Retinal pigment epithelial cell (primary cell): ENCODE measurements at regions not wholly inside any gene's neighbourhood (a gene's known extent, or its start where the extent isn't known, plus 50 kb on each side); places are given as distances from the start of the nearest gene placed in this dataset.

Source experiments
- DNase-seq: peaks from one replicate; pipeline ENCODE4 v3.0.0-alpha.2; 2010; ENCODE audit warnings: low read depth
- H3K4me3 ChIP-seq: 2 replicates; pipeline ENCODE4 v1.5.1; 2011; ENCODE audit warnings: mild to moderate bottlenecking, low read length, control low read depth, moderate library complexity
- TF ChIP-seq, protein P1 (sequence below): conservative IDR thresholded peaks from 2 replicates; pipeline ENCODE4 v1.5.1; 2011; ENCODE audit warnings: low read depth, low read length, control low read depth, inconsistent platforms

GRCh38 chr17:33583518-33584417, 290.7 kb upstream of the ASIC2 start:
- no peak for DNase-seq
- TF ChIP-seq, protein P1, sequence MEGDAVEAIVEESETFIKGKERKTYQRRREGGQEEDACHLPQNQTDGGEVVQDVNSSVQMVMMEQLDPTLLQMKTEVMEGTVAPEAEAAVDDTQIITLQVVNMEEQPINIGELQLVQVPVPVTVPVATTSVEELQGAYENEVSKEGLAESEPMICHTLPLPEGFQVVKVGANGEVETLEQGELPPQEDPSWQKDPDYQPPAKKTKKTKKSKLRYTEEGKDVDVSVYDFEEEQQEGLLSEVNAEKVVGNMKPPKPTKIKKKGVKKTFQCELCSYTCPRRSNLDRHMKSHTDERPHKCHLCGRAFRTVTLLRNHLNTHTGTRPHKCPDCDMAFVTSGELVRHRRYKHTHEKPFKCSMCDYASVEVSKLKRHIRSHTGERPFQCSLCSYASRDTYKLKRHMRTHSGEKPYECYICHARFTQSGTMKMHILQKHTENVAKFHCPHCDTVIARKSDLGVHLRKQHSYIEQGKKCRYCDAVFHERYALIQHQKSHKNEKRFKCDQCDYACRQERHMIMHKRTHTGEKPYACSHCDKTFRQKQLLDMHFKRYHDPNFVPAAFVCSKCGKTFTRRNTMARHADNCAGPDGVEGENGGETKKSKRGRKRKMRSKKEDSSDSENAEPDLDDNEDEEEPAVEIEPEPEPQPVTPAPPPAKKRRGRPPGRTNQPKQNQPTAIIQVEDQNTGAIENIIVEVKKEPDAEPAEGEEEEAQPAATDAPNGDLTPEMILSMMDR: no peak
- H3K4me3 ChIP-seq: no peak overlapping the region

DNA sequence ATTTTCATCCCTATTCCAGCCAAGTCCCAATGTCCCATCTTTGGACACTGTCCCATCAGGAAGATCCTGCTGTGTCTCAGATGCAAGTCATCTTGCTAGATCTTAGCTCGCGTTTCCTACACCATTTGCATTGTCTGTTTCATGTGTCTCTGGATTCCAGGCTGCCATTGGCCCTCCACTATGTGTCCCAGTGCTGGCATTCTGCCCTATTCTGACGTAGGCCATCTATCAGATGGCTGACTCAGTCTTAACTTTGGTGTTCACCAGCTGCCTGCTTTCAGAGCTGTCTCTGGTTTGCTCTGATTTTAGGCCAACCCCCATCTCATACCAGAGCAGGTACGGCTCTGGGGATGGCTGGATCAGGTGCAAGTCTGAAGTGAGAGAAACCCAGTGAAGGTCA, 300.9 kb upstream of the ASIC2 start:
- no peak for DNase-seq
- no peak overlapping the region for H3K4me3 ChIP-seq

GRCh38 chr17:33595828-33596227, 302.7 kb upstream of the ASIC2 start:
- DNase-seq: peak; percentile 15
- TF ChIP-seq, protein P1: no peak
- no peak overlapping the region for H3K4me3 ChIP-seq

More for the DNA sequence above, 300.9 kb upstream of the ASIC2 start:
- TF ChIP-seq, protein P1: no peak

DNA sequence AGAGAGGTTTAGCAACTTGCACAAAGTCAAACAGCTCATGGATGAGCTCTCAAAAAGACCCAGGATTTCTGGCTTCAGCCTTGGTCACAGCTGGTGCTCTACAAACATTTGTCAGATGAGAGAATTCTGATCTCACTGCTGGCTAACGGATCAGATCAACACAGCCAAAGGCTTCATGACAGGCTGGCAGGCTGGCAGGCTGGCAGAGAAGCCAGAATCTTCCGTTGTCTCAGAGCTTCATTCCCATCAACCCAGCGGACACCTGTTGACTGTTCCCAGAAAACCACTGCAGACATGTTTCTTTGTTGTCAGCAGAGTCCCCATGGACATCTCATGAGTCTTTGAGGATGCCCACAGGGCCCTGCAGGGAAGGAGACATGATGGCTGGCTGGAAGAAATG, 303.8 kb upstream of the ASIC2 start:
- no peak for DNase-seq
- H3K4me3 ChIP-seq: no peak overlapping the region

DNA sequence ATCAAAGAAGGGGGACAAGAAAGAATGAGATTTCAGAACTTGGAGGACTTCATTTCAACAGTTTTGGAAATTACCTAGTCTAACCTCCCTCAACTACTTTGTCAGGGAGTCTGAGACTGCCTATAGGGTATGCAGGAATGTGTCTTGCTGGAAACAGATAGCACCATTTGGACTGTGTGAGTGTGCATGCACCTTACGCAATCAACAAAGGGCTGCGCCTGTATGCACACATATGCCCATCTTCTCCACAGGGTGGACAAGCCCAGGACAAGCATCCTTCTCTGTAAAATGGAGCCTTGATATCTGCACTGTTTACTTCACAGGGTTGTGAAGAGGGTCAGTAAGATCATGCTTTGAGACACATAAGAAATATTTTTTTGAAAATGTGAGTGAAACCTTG, 305.7 kb upstream of the ASIC2 start:
- DNase-seq: no peak
- TF ChIP-seq, protein P1: no peak
- no peak overlapping the region for H3K4me3 ChIP-seq

More for the DNA sequence above, 303.8 kb upstream of the ASIC2 start:
- TF ChIP-seq, protein P1: no peak

GRCh38 chr17:33602981-33603380, 309.9 kb upstream of the ASIC2 start:
- no peak overlapping the region for H3K4me3 ChIP-seq
- TF ChIP-seq, protein P1: no peak
- DNase-seq: no peak

- no peak for DNase-seq
- H3K4me3 ChIP-seq: no peak overlapping the region
- TF ChIP-seq, protein P1: no peak
These were observed 310.7 kb upstream of the ASIC2 start for GRCh38 chr17:33603789-33604188.
